Heart left ventricle (tissue), 16 donors: ENCODE measurements at regions not wholly inside any gene's neighbourhood (a gene's known extent, or its start where the extent isn't known, plus 50 kb on each side); places are given as distances from the start of the nearest gene placed in this dataset.

ENCODE experiments used
- ATAC-seq, 4 donors: fragments of 200-7000 bp; cut with Tn5 transposase; one replicate each; pipeline ENCODE4 v1.9.1; 2020 to 2022; ENCODE audit warnings: moderate library complexity in 4 of 4, mild to moderate bottlenecking in 3 of 4, moderate number of reproducible peaks in 1 of 4
- DNase-seq, 5 donors: peaks; one replicate each; pipeline ENCODE4 v3.0.0-alpha.2; 2020
- H3K27ac ChIP-seq, 12 donors: fragments of 200-600 bp; sonication (generic) in 4 of 12; one replicate each; pipeline versions ENCODE4 v1.5.0 to v1.8.0; 2016 to 2022; ENCODE audit warnings: mild to moderate bottlenecking in 2 of 12
- H3K27me3 ChIP-seq, 9 donors: fragments of 200-600 bp; sonication (generic) in 2 of 9; one replicate each; pipeline versions ENCODE4 v1.5.1 to v1.8.0; 2016 to 2022; ENCODE audit warnings: mild to moderate bottlenecking in 3 of 9
- H3K36me3 ChIP-seq, 9 donors: fragments of 200-600 bp; sonication (generic) in 2 of 9; one replicate each; pipeline versions ENCODE4 v1.5.0 to v1.8.0; 2018 to 2022; ENCODE audit warnings: mild to moderate bottlenecking in 2 of 9
- H3K4me1 ChIP-seq, 12 donors: fragments of 200-600 bp; sonication (generic) in 4 of 12; one replicate each; pipeline versions ENCODE4 v1.5.0 to v1.8.0; 2016 to 2022; ENCODE audit warnings: mild to moderate bottlenecking in 3 of 12
- H3K4me3 ChIP-seq, 12 donors: fragments of 200-600 bp; sonication (generic) in 4 of 12; one replicate each; pipeline versions ENCODE4 v1.5.0 to v1.8.0; 2017 to 2022; ENCODE audit warnings: mild to moderate bottlenecking in 9 of 12, moderate library complexity in 4 of 12
- H3K9me3 ChIP-seq, 12 donors: fragments of 200-600 bp; sonication (generic) in 4 of 12; one replicate each; pipeline versions ENCODE4 v1.5.0 to v1.8.0; 2016 to 2022; ENCODE audit warnings: mild to moderate bottlenecking in 1 of 12
- CTCF ChIP-seq, 12 donors: fragments of 200-600 bp; sonication (generic) in 4 of 12; IDR thresholded peaks; one replicate each; pipeline versions ENCODE4 v1.5.0 to v1.8.0; 2018 to 2022; ENCODE audit warnings: antibody characterized with exemption in 12 of 12, mild to moderate bottlenecking in 5 of 12
- POLR2A ChIP-seq, 2 donors: fragments of 450-650 bp; IDR thresholded peaks; one replicate each; pipeline ENCODE4 v1.6.1; 2017; ENCODE audit warnings: antibody characterized with exemption in 2 of 2, mild to moderate bottlenecking in 2 of 2, moderate library complexity in 2 of 2
- WGBS, 4 donors: extraction: QIAGEN DNeasy Blood & Tissue Kit in 2 of 4; methylation state at CpG; one replicate each; pipeline versions ENCODE4 v1.1.5 to v1.1.7; 2013 to 2018; 5-methylcytosine and 5-hydroxymethylcytosine counted together
- intact Hi-C, 10 donors: fragments of 100-400 bp; cut with DNase I; formaldehyde crosslinking; loops; one replicate each; pipeline versions ENCODE4 v1.11.1 to v1.14.2; 2022
- donor health status: ischemic (EF 13 %, LVEDD 7.1; RV severe dilation, severe dysfunction).
- donor health status: healthy with polysubstance abuse.
- donor health status: DM: no; HTN: yes; CAD: no.
- donor health status: DM: no; HTN: no; CAD: no.
- donor health status: ischemic (EF 25% LVEDD 6.9; RV normal size, moderate dysfunction).
- donor health status: ischemic (EF 25% LVEDD 5.7; RV mildly dilated, moderate dysfunction).
- donor health status: healthy.
- donor health status: DM: yes; HTN: yes; CAD: no.
- donor health status: ischemic (EF 35%, LVEDD 5.7; RV mildly dilated, moderate dysfunction).
- donor health status: nonischemic (EF 11% LVEDD 7.7; RV severe dilation, severe dysfunction).
- donor health status: DM: yes; HTN: yes; CAD: no.
- donor health status: PGD.
- donor health status: ischemic (EF 29% LVEDD 5.4; RV normal size, mild dysfunction).
- donor health status: nonischemic (EF 23%, LVEDD 6.1; RV moderate dilation, normal function).

GRCh38 chrX:150063674-150064073 lies 125.4 kb upstream of the EOLA2 start:
- 69 to 90% (median 81%) methylated on average over 5 of the region's 5 CpGs for WGBS, 4 donors
- no peak overlapping the region for H3K4me3 ChIP-seq
- no peaks in the 10 kb centered on the region for H3K36me3 ChIP-seq
- no peaks in the 10 kb centered on the region for H3K9me3 ChIP-seq
- H3K4me1 ChIP-seq, result peaks cover 0 to 17% (median 0%) of the 10 kb centered on the region in 12 donors
- intact Hi-C loops, result no loop called here
- no peak for DNase-seq
- no peaks in the 10 kb centered on the region for H3K27me3 ChIP-seq
- ATAC-seq, result no peak
- no peak for TF ChIP-seq CTCF (IDR thresholded peaks at IDR 0.05)
- TF ChIP-seq POLR2A (IDR thresholded peaks at IDR 0.05), result no peak
- H3K27ac ChIP-seq, result no peak overlapping the region

GRCh38 chrX:150074175-150074574 lies 135.9 kb upstream of the EOLA2 start:
- no peak overlapping the region for H3K4me3 ChIP-seq
- H3K4me1 ChIP-seq, result no peaks in the 10 kb centered on the region
- H3K27ac ChIP-seq, result no peak overlapping the region
- no peak for TF ChIP-seq CTCF (IDR thresholded peaks at IDR 0.05)
- no peak for TF ChIP-seq POLR2A (IDR thresholded peaks at IDR 0.05)
- intact Hi-C loops, result no loop called here
- DNase-seq (no peak), ATAC-seq (no peak)
- H3K27me3 ChIP-seq, result peaks cover 0 to 4% (median 0%) of the 10 kb centered on the region in 9 donors
- no peaks in the 10 kb centered on the region for H3K36me3 ChIP-seq
- 60 to 82% (median 69%) methylated on average over 1 of the region's 1 CpG for WGBS, 4 donors
- no peaks in the 10 kb centered on the region for H3K9me3 ChIP-seq

- intact Hi-C loops, result no loop called here
- DNase-seq (no peak), ATAC-seq (no peak)
- peaks cover 0 to 6% (median 0%) of the 10 kb centered on the region in 9 donors for H3K27me3 ChIP-seq
- no peaks in the 10 kb centered on the region for H3K36me3 ChIP-seq
- peaks cover 0 to 15% (median 4%) of the 10 kb centered on the region in 12 donors for H3K4me1 ChIP-seq
- WGBS, 4 donors, result 52 to 86% (median 60%) methylated on average over 2 of the region's 2 CpGs
- no peak for TF ChIP-seq POLR2A (IDR thresholded peaks at IDR 0.05)
- TF ChIP-seq CTCF (IDR thresholded peaks at IDR 0.05), result no peak
- no peak overlapping the region for H3K27ac ChIP-seq
- H3K9me3 ChIP-seq, result no peaks in the 10 kb centered on the region
- no peak overlapping the region for H3K4me3 ChIP-seq
Measured at GRCh38 chrX:150080497-150080896, 142.2 kb upstream of the EOLA2 start.

GRCh38 chrX:150081076-150081475 lies 142.8 kb upstream of the EOLA2 start:
- DNase-seq (no peak), ATAC-seq (no peak)
- Histone ChIP-seq H3K4me1 (peaks cover 0 to 15% (median 4%) of the 10 kb centered on the region in 12 donors), H3K9me3 (no peaks in the 10 kb centered on the region), H3K36me3 (no peaks in the 10 kb centered on the region), H3K27ac (no peak overlapping the region), H3K4me3 (no peak overlapping the region), H3K27me3 (peaks cover 0 to 5% (median 0%) of the 10 kb centered on the region in 9 donors)
- 47 to 88% (median 84%) methylated on average over 3 of the region's 3 CpGs for WGBS, 4 donors
- no peak for TF ChIP-seq CTCF (IDR thresholded peaks at IDR 0.05)
- no peak for TF ChIP-seq POLR2A (IDR thresholded peaks at IDR 0.05)
- intact Hi-C loops, result no loop called here
